ENCODE measurements at regions not wholly inside any gene's neighbourhood (a gene's known extent, or its start where the extent isn't known, plus 50 kb on each side); places are given as distances from the start of the nearest gene placed in this dataset.

GRCh38 chr7:17502213-17503060 is 204.0 kb downstream of the AHR start:
- no peaks in the 10 kb centered on the region for H3K9me3 Mint-ChIP-seq
- H3K36me3 Mint-ChIP-seq, result no peaks in the 10 kb centered on the region
- no peak overlapping the region for H3K4me3 Mint-ChIP-seq

GRCh38 chr7:17506095-17506494 is 207.6 kb downstream of the AHR start:
- Mint-ChIP-seq H3K9me3 (no peaks in the 10 kb centered on the region), H3K27me3 (no peaks in the 10 kb centered on the region), H3K4me1 (peaks cover 0 to 11% (median 4%) of the 10 kb centered on the region in 3 donors), H3K27ac (peak overlapping the region in 1 of 3 donors; percentile 59), H3K4me3 (peak overlapping the region in 2 of 4 donors; percentile 31 to 70), H3K36me3 (no peaks in the 10 kb centered on the region)

More at GRCh38 chr7:17502213-17503060, 204.0 kb downstream of the AHR start:
- peaks cover 4 to 14% (median 4%) of the 10 kb centered on the region in 3 donors for H3K4me1 Mint-ChIP-seq
- H3K27ac Mint-ChIP-seq, result no peak overlapping the region
- H3K27me3 Mint-ChIP-seq, result no peaks in the 10 kb centered on the region

- Mint-ChIP-seq H3K4me1 (peaks cover 0 to 11% (median 4%) of the 10 kb centered on the region in 3 donors), H3K36me3 (no peaks in the 10 kb centered on the region), H3K4me3 (no peak overlapping the region), H3K9me3 (no peaks in the 10 kb centered on the region), H3K27me3 (no peaks in the 10 kb centered on the region), H3K27ac (peak overlapping the region in 1 of 3 donors; percentile 59)
Measured at GRCh38 chr7:17506596-17506995, 208.1 kb downstream of the AHR start.

GRCh38 chr7:17507717-17508116 is 209.3 kb downstream of the AHR start:
- Mint-ChIP-seq H3K36me3 (no peaks in the 10 kb centered on the region), H3K27ac (no peak overlapping the region), H3K4me1 (peaks cover 0 to 11% (median 4%) of the 10 kb centered on the region in 3 donors), H3K4me3 (no peak overlapping the region), H3K9me3 (no peaks in the 10 kb centered on the region), H3K27me3 (no peaks in the 10 kb centered on the region)

GRCh38 chr7:17512181-17512675 is 213.8 kb downstream of the AHR start:
- H3K4me1 Mint-ChIP-seq, result no peaks in the 10 kb centered on the region
- H3K9me3 Mint-ChIP-seq, result no peaks in the 10 kb centered on the region
- no peaks in the 10 kb centered on the region for H3K27me3 Mint-ChIP-seq
- H3K36me3 Mint-ChIP-seq, result peaks cover under 1% of the 10 kb centered on the region
- no peak overlapping the region for H3K4me3 Mint-ChIP-seq
- H3K27ac Mint-ChIP-seq, result no peak overlapping the region

GRCh38 chr7:17516771-17517170 is 218.3 kb downstream of the AHR start:
- H3K27me3 Mint-ChIP-seq, result no peaks in the 10 kb centered on the region

GRCh38 chr7:17520941-17521340 is 222.5 kb downstream of the AHR start:
- peaks cover 3% of the 10 kb centered on the region for H3K36me3 Mint-ChIP-seq
- no peak overlapping the region for H3K27ac Mint-ChIP-seq
- peaks cover 0 to 3% (median 3%) of the 10 kb centered on the region in 3 donors for H3K4me1 Mint-ChIP-seq
- no peaks in the 10 kb centered on the region for H3K9me3 Mint-ChIP-seq
- H3K4me3 Mint-ChIP-seq, result no peak overlapping the region
- H3K27me3 Mint-ChIP-seq, result no peaks in the 10 kb centered on the region

More at GRCh38 chr7:17516771-17517170, 218.3 kb downstream of the AHR start:
- Mint-ChIP-seq H3K27ac (no peak overlapping the region), H3K9me3 (no peaks in the 10 kb centered on the region), H3K4me3 (no peak overlapping the region), H3K4me1 (no peaks in the 10 kb centered on the region), H3K36me3 (peaks cover 3% of the 10 kb centered on the region)

- H3K4me1 Mint-ChIP-seq, result peaks cover 0 to 5% (median 3%) of the 10 kb centered on the region in 3 donors
- no peaks in the 10 kb centered on the region for H3K9me3 Mint-ChIP-seq
- peaks cover 3% of the 10 kb centered on the region for H3K36me3 Mint-ChIP-seq
- H3K4me3 Mint-ChIP-seq, result no peak overlapping the region
- H3K27ac Mint-ChIP-seq, result no peak overlapping the region
- no peaks in the 10 kb centered on the region for H3K27me3 Mint-ChIP-seq
Measured at GRCh38 chr7:17521437-17521836, 223.0 kb downstream of the AHR start.

- Mint-ChIP-seq H3K27me3 (no peaks in the 10 kb centered on the region), H3K9me3 (no peaks in the 10 kb centered on the region), H3K4me3 (peak overlapping the region in 2 of 4 donors; percentile 12 to 43), H3K27ac (no peak overlapping the region), H3K4me1 (peaks cover 0 to 5% (median 3%) of the 10 kb centered on the region in 3 donors), H3K36me3 (no peaks in the 10 kb centered on the region)
Measured at GRCh38 chr7:17523813-17524739, 225.6 kb downstream of the AHR start.

- peaks cover 0 to 5% (median 3%) of the 10 kb centered on the region in 3 donors for H3K4me1 Mint-ChIP-seq
- no peaks in the 10 kb centered on the region for H3K9me3 Mint-ChIP-seq
- H3K27ac Mint-ChIP-seq, result no peak overlapping the region
- no peaks in the 10 kb centered on the region for H3K36me3 Mint-ChIP-seq
- no peaks in the 10 kb centered on the region for H3K27me3 Mint-ChIP-seq
- peak overlapping the region in 1 of 4 donors; percentile 43 for H3K4me3 Mint-ChIP-seq
Measured at GRCh38 chr7:17524746-17525145, 226.3 kb downstream of the AHR start.

GRCh38 chr7:17526621-17527020 is 228.2 kb downstream of the AHR start:
- no peaks in the 10 kb centered on the region for H3K36me3 Mint-ChIP-seq
- H3K27me3 Mint-ChIP-seq, result no peaks in the 10 kb centered on the region
- H3K4me3 Mint-ChIP-seq, result no peak overlapping the region
- H3K4me1 Mint-ChIP-seq, result peaks cover 0 to 6% (median 3%) of the 10 kb centered on the region in 3 donors
- H3K27ac Mint-ChIP-seq, result no peak overlapping the region
- no peaks in the 10 kb centered on the region for H3K9me3 Mint-ChIP-seq

- Mint-ChIP-seq H3K4me3 (no peak overlapping the region), H3K36me3 (no peaks in the 10 kb centered on the region), H3K27ac (no peak overlapping the region), H3K4me1 (peaks cover 0 to 6% (median 3%) of the 10 kb centered on the region in 3 donors), H3K9me3 (no peaks in the 10 kb centered on the region), H3K27me3 (no peaks in the 10 kb centered on the region)
Measured at GRCh38 chr7:17528636-17529035, 230.2 kb downstream of the AHR start.

- no peak overlapping the region for H3K27ac Mint-ChIP-seq
- no peak overlapping the region for H3K4me3 Mint-ChIP-seq
- no peaks in the 10 kb centered on the region for H3K36me3 Mint-ChIP-seq
- peaks cover 0 to 4% (median 0%) of the 10 kb centered on the region in 3 donors for H3K4me1 Mint-ChIP-seq
- no peaks in the 10 kb centered on the region for H3K9me3 Mint-ChIP-seq
- no peaks in the 10 kb centered on the region for H3K27me3 Mint-ChIP-seq
Measured at GRCh38 chr7:17530244-17530643, 231.8 kb downstream of the AHR start.

- Mint-ChIP-seq H3K4me3 (no peak overlapping the region), H3K27me3 (no peaks in the 10 kb centered on the region), H3K4me1 (peaks cover 0 to 3% (median 0%) of the 10 kb centered on the region in 3 donors), H3K36me3 (no peaks in the 10 kb centered on the region), H3K27ac (no peak overlapping the region), H3K9me3 (no peaks in the 10 kb centered on the region)
Measured at GRCh38 chr7:17530741-17531421, 232.4 kb downstream of the AHR start.

All from IgD-negative memory B cell (primary cell).